ENCODE measurements at regions not wholly inside any gene's neighbourhood (a gene's known extent, or its start where the extent isn't known, plus 50 kb on each side); places are given as distances from the start of the nearest gene placed in this dataset.

DNA sequence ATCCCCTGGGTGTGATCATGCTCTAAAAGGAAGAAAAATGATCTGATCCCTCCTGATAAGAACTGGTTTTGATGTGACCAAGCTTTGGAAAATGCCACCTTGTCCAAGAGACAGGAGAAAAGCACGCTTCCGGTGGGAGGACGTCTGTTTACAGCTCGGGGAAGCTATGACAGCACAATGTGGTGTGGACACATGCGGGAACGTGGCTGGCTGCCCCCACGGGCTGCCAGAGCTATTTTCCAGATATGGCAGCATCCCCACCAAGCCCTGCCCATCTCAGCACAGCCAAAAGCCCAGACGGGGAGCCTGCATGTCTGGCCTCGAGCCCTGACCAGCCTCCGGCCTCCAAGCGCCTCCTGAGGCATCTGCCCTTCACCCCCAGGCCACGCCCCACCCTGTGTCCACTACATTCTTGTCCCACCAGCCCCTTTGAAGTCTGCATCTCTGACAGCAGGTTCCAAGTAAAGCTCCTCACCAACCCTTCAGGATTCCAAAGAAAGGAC is 63.2 kb upstream of the HRH1 start:
- TF ChIP-seq EZH2 (IDR thresholded peaks at IDR 0.05; ENCODE audit: low read length, unreplicated experiment) (no peak), EZH2phosphoT487 (IDR thresholded peaks at IDR 0.05; ENCODE audit: borderline replicate concordance, low read length) (no peak)
- TF ChIP-seq, protein P1, sequence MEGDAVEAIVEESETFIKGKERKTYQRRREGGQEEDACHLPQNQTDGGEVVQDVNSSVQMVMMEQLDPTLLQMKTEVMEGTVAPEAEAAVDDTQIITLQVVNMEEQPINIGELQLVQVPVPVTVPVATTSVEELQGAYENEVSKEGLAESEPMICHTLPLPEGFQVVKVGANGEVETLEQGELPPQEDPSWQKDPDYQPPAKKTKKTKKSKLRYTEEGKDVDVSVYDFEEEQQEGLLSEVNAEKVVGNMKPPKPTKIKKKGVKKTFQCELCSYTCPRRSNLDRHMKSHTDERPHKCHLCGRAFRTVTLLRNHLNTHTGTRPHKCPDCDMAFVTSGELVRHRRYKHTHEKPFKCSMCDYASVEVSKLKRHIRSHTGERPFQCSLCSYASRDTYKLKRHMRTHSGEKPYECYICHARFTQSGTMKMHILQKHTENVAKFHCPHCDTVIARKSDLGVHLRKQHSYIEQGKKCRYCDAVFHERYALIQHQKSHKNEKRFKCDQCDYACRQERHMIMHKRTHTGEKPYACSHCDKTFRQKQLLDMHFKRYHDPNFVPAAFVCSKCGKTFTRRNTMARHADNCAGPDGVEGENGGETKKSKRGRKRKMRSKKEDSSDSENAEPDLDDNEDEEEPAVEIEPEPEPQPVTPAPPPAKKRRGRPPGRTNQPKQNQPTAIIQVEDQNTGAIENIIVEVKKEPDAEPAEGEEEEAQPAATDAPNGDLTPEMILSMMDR (conservative IDR thresholded peaks at IDR 0.05; ENCODE audit: low read depth, low read length): no peak
